ENCODE measurements at regions not wholly inside any gene's neighbourhood (a gene's known extent, or its start where the extent isn't known, plus 50 kb on each side); places are given as distances from the start of the nearest gene placed in this dataset.
A peak's percentile ranks its signal among the peaks of the same experiment; 100 is the strongest.

- no peak for DNase-seq
These were observed 315.6 kb upstream of the DAB2 start for GRCh38 chr5:39740404-39740803.

- DNase-seq = no peak
These were observed 307.4 kb upstream of the DAB2 start for GRCh38 chr5:39732166-39732565.

- no peak for DNase-seq
These were observed 305.9 kb upstream of the DAB2 start for GRCh38 chr5:39730699-39731098.

GRCh38 chr5:39730006-39730405, 305.2 kb upstream of the DAB2 start:
- DNase-seq = no peak

- no peak for DNase-seq
These were observed 301.7 kb upstream of the DAB2 start for GRCh38 chr5:39726467-39726866.

GRCh38 chr5:39721394-39721793, 296.6 kb upstream of the DAB2 start:
- no peak for DNase-seq

GRCh38 chr5:39720136-39720535, 295.4 kb upstream of the DAB2 start:
- no peak for DNase-seq

- no peak for DNase-seq
These were observed 292.6 kb upstream of the DAB2 start for GRCh38 chr5:39717176-39717897.

GRCh38 chr5:39716532-39717028, 291.8 kb upstream of the DAB2 start:
- DNase-seq = peak; percentile 40 to 68 (median 60)

- peak; percentile 57 to 71 (median 66) for DNase-seq
These were observed 289.4 kb upstream of the DAB2 start for GRCh38 chr5:39714036-39714698.

GRCh38 chr5:39713250-39713916, 288.6 kb upstream of the DAB2 start:
- DNase-seq = peak; percentile 64 to 89 (median 77)

- no peak for DNase-seq
These were observed 287.8 kb upstream of the DAB2 start for GRCh38 chr5:39712316-39713249.

- no peak for DNase-seq
These were observed 287.0 kb upstream of the DAB2 start for GRCh38 chr5:39711821-39712220.

GRCh38 chr5:39709032-39709431, 284.3 kb upstream of the DAB2 start:
- no peak for DNase-seq

- no peak for DNase-seq
These were observed 278.1 kb upstream of the DAB2 start for GRCh38 chr5:39702928-39703327.

GRCh38 chr5:39700523-39700922, 275.7 kb upstream of the DAB2 start:
- DNase-seq = peak; percentile 20 to 46 (median 28)

- no peak for DNase-seq
These were observed 274.2 kb upstream of the DAB2 start for GRCh38 chr5:39698838-39699560.

- no peak for DNase-seq
These were observed 273.1 kb upstream of the DAB2 start for GRCh38 chr5:39697881-39698280.

GRCh38 chr5:39696672-39697398, 272.1 kb upstream of the DAB2 start:
- DNase-seq = no peak

GRCh38 chr5:39691993-39692392, 267.2 kb upstream of the DAB2 start:
- no peak for DNase-seq

GRCh38 chr5:39691136-39691535, 266.4 kb upstream of the DAB2 start:
- no peak for DNase-seq

Measured in suppressor macrophage (primary cell).